H9 (cell line): ENCODE measurements at regions not wholly inside any gene's neighbourhood (a gene's known extent, or its start where the extent isn't known, plus 50 kb on each side); places are given as distances from the start of the nearest gene placed in this dataset.

ENCODE experiments used
- DNase-seq: peaks from one replicate; pipeline ENCODE4 v3.0.0-alpha.2; 2017
- H2AFZ ChIP-seq: one replicate; pipeline ENCODE4 v1.6.1; 2013; ENCODE audit warnings: mild to moderate bottlenecking, low read length, control low read depth, moderate library complexity
- H2AK5ac ChIP-seq: 2 replicates; pipeline ENCODE4 v1.6.1; 2013; ENCODE audit warnings: low read length, control low read depth, mixed read lengths; ENCODE audit not compliant: insufficient read length
- H2BK120ac ChIP-seq: one replicate; pipeline ENCODE4 v1.6.1; 2013; ENCODE audit warnings: low read depth, mild to moderate bottlenecking, low read length, control low read depth, inconsistent platforms; ENCODE audit not compliant: poor library complexity, severe bottlenecking
- H2BK12ac ChIP-seq: 2 replicates; pipeline ENCODE4 v1.6.1; 2013; ENCODE audit warnings: low read length, control low read depth, mixed read lengths, low read depth; ENCODE audit not compliant: insufficient read length
- H2BK15ac ChIP-seq: 2 replicates; pipeline ENCODE4 v1.6.1; 2013; ENCODE audit warnings: low read depth, low read length, control low read depth
- H2BK20ac ChIP-seq: one replicate; pipeline ENCODE4 v1.6.1; 2013; ENCODE audit warnings: low read depth, mild to moderate bottlenecking, low read length, control low read depth, inconsistent platforms; ENCODE audit not compliant: poor library complexity, severe bottlenecking
- H2BK5ac ChIP-seq: 2 replicates; pipeline ENCODE4 v1.6.1; 2013; ENCODE audit warnings: low read length, control low read depth, mixed read lengths; ENCODE audit not compliant: insufficient read length
- H3K14ac ChIP-seq: 2 replicates; pipeline ENCODE4 v1.6.1; 2013; ENCODE audit warnings: low read length, control low read depth; ENCODE audit not compliant: insufficient read depth
- H3K18ac ChIP-seq: 2 replicates; pipeline ENCODE4 v1.6.1; 2013; ENCODE audit warnings: low read depth, mild to moderate bottlenecking, mixed read lengths, low read length, control low read depth; ENCODE audit not compliant: insufficient read length
- H3K23ac ChIP-seq: 2 replicates; pipeline ENCODE4 v1.6.1; 2013; ENCODE audit warnings: low read length, control low read depth, mixed read lengths, low read depth; ENCODE audit not compliant: insufficient read length
- H3K23me2 ChIP-seq: 2 replicates; pipeline ENCODE4 v1.6.1; 2013; ENCODE audit warnings: low read depth, mild to moderate bottlenecking, mixed read lengths, low read length, control low read depth; ENCODE audit not compliant: insufficient read length, poor library complexity, severe bottlenecking
- H3K27ac ChIP-seq: 2 replicates; pipeline ENCODE4 v1.5.1; 2013; ENCODE audit warnings: low read length, control low read depth, mixed read lengths, low read depth; ENCODE audit not compliant: insufficient read length
- H3K27me3 ChIP-seq: 2 replicates; pipeline ENCODE4 v1.6.1; 2013; ENCODE audit warnings: low read length, control low read depth, inconsistent platforms; ENCODE audit not compliant: insufficient read depth
- H3K4ac ChIP-seq: 2 replicates; pipeline ENCODE4 v1.6.1; 2013; ENCODE audit warnings: low read depth, mild to moderate bottlenecking, control low read depth, inconsistent platforms, low read length, moderate library complexity
- H3K4me1 ChIP-seq: 2 replicates; pipeline ENCODE4 v1.6.1; 2013; ENCODE audit warnings: low read length, control low read depth, inconsistent platforms; ENCODE audit not compliant: insufficient read depth
- H3K4me2 ChIP-seq: 2 replicates; pipeline ENCODE4 v1.6.1; 2013; ENCODE audit warnings: low read length, control low read depth, mixed read lengths; ENCODE audit not compliant: insufficient read length, insufficient read depth
- H3K56ac ChIP-seq: 2 replicates; pipeline ENCODE4 v1.6.1; 2013; ENCODE audit warnings: low read depth, mild to moderate bottlenecking, mixed read lengths, low read length, control low read depth; ENCODE audit not compliant: insufficient read length
- H3K79me1 ChIP-seq: 2 replicates; pipeline ENCODE4 v1.6.1; 2013; ENCODE audit warnings: low read depth, mild to moderate bottlenecking, moderate library complexity, low read length, control low read depth, inconsistent platforms; ENCODE audit not compliant: insufficient read depth, poor library complexity, severe bottlenecking
- H3K79me2 ChIP-seq: 2 replicates; pipeline ENCODE4 v1.6.1; 2013; ENCODE audit warnings: low read length, control low read depth, inconsistent platforms; ENCODE audit not compliant: insufficient read depth
- H3K9ac ChIP-seq: 2 replicates; pipeline ENCODE4 v1.6.1; 2013; ENCODE audit warnings: low read length, control low read depth, mixed read lengths; ENCODE audit not compliant: insufficient read length; ENCODE audit errors: extremely low read depth
- H3K9me3 ChIP-seq: one replicate; pipeline ENCODE4 v1.6.1; 2013; ENCODE audit warnings: low read depth, low read length, inconsistent platforms; ENCODE audit not compliant: control insufficient read depth
- H3T11ph ChIP-seq: one replicate; pipeline ENCODE4 v1.6.1; 2013; ENCODE audit warnings: mild to moderate bottlenecking, low read length, control low read depth, inconsistent platforms
- H4K20me1 ChIP-seq: one replicate; pipeline ENCODE4 v1.6.1; 2013; ENCODE audit not compliant: control insufficient read depth, insufficient read length, insufficient read depth
- H4K5ac ChIP-seq: 2 replicates; pipeline ENCODE4 v1.6.1; 2013; ENCODE audit warnings: low read depth, mild to moderate bottlenecking, mixed read lengths, low read length, control low read depth; ENCODE audit not compliant: insufficient read length
- H4K8ac ChIP-seq: replicated peaks from 2 replicates; pipeline ENCODE4 v1.6.1; 2013; ENCODE audit warnings: low read length, control low read depth, mixed read lengths, low read depth; ENCODE audit not compliant: insufficient read length
- H4K91ac ChIP-seq: 2 replicates; pipeline ENCODE4 v1.6.1; 2013; ENCODE audit warnings: low read depth, mild to moderate bottlenecking, moderate library complexity, mixed read lengths, low read length, control low read depth; ENCODE audit not compliant: insufficient read length
- H3K27ac Mint-ChIP-seq, 3 experiments: 2 replicates in 2 of 3; 3 replicates in 1 of 3; pipeline ENCODE4 v1.8.0; 2020 to 2021; ENCODE audit warnings: mixed read lengths in 3 of 3, mild to moderate bottlenecking in 1 of 3, moderate library complexity in 1 of 3
- H3K27me3 Mint-ChIP-seq: 2 replicates; pipeline ENCODE4 v1.8.0; 2021; ENCODE audit warnings: low read depth, mild to moderate bottlenecking, moderate library complexity, mixed read lengths
- H3K36me3 Mint-ChIP-seq, 3 experiments: 2 replicates in 2 of 3; 3 replicates in 1 of 3; pipeline ENCODE4 v1.8.0; 2020 to 2021; ENCODE audit warnings: low read depth in 3 of 3, mixed read lengths in 3 of 3; ENCODE audit not compliant: insufficient read depth in 1 of 3
- H3K4me1 Mint-ChIP-seq, 2 experiments: 2 replicates each; pipeline ENCODE4 v1.8.0; 2020; ENCODE audit warnings: mixed read lengths in 2 of 2
- H3K4me3 Mint-ChIP-seq, 2 experiments: 2 replicates in 1 of 2; 3 replicates in 1 of 2; pipeline ENCODE4 v1.8.0; 2020 to 2021; ENCODE audit warnings: mild to moderate bottlenecking in 2 of 2, mixed read lengths in 2 of 2, moderate library complexity in 1 of 2
- H3K9me3 Mint-ChIP-seq, 2 experiments: 2 replicates in 1 of 2; 3 replicates in 1 of 2; pipeline ENCODE4 v1.8.0; 2020; ENCODE audit warnings: mild to moderate bottlenecking in 2 of 2, mixed read lengths in 2 of 2, moderate library complexity in 1 of 2
- WGBS: extraction: QIAGEN DNeasy Blood & Tissue Kit; methylation state at CpG from one replicate; pipeline ENCODE4 v1.1.7; 2013; ENCODE audit warnings: missing lambda C conversion rate, low lambda C conversion rate, mixed read lengths; ENCODE audit not compliant: insufficient read length; ENCODE audit errors: extremely low coverage; 5-methylcytosine and 5-hydroxymethylcytosine counted together
- TF ChIP-seq, protein P1 (sequence below): fragments of 200-600 bp; sonication (generic); conservative IDR thresholded peaks from 3 replicates; pipeline ENCODE4 v1.8.0; 2021; ENCODE audit warnings: antibody characterized with exemption, mild to moderate bottlenecking

DNA sequence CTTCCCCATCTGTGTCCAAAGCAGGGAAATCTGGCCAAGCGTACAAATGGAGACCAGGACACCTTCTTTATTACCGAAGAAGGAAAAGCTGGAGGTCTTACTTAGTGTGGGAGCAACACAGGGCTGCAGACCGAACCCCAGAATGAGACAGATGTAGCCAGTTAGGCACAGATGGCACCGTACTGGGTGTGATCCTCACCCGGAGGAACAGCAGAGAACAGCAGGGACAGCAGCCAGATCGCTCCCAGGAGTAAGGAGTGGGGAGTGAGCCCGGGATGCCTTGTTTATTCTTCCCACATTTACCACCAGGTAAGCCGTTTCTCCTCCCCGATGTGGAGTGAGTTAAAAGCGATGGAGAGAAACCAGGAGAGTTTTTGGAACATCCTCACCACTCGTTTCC lies 150.7 kb upstream of the SPRED2 start:
- no peak overlapping the region for H3K14ac ChIP-seq
- no peak overlapping the region for H3K9ac ChIP-seq
- H3K18ac ChIP-seq: no peak overlapping the region
- peaks cover 4% of the 10 kb centered on the region; the same call in 1 of the 2 replicates for H3K4me1 ChIP-seq
- no peaks in the 10 kb centered on the region for H3K79me2 ChIP-seq
- peaks cover 10 to 17% of the 10 kb centered on the region in 2 experiments for H3K4me1 Mint-ChIP-seq
- no peak overlapping the region for H2BK15ac ChIP-seq
- H3K36me3 Mint-ChIP-seq: peaks cover 0 to 5% (median 3%) of the 10 kb centered on the region in 3 experiments; a peak in 3 of 7 replicates
- no peak overlapping the region for H4K8ac ChIP-seq
- H3K79me1 ChIP-seq: no peaks in the 10 kb centered on the region
- H3K27me3 ChIP-seq: no peaks in the 10 kb centered on the region
- no peak overlapping the region for H2BK120ac ChIP-seq
- no peak overlapping the region for H2BK20ac ChIP-seq
- TF ChIP-seq, protein P1, sequence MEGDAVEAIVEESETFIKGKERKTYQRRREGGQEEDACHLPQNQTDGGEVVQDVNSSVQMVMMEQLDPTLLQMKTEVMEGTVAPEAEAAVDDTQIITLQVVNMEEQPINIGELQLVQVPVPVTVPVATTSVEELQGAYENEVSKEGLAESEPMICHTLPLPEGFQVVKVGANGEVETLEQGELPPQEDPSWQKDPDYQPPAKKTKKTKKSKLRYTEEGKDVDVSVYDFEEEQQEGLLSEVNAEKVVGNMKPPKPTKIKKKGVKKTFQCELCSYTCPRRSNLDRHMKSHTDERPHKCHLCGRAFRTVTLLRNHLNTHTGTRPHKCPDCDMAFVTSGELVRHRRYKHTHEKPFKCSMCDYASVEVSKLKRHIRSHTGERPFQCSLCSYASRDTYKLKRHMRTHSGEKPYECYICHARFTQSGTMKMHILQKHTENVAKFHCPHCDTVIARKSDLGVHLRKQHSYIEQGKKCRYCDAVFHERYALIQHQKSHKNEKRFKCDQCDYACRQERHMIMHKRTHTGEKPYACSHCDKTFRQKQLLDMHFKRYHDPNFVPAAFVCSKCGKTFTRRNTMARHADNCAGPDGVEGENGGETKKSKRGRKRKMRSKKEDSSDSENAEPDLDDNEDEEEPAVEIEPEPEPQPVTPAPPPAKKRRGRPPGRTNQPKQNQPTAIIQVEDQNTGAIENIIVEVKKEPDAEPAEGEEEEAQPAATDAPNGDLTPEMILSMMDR: no peak
- no peak overlapping the region for H2AFZ ChIP-seq
- no peak overlapping the region for H3K56ac ChIP-seq
- no peak overlapping the region for H3K27ac ChIP-seq
- no peak overlapping the region for H4K5ac ChIP-seq
- H3K4me3 Mint-ChIP-seq: no peak overlapping the region
- no peak overlapping the region for H2AK5ac ChIP-seq
- H2BK12ac ChIP-seq: no peak overlapping the region
- H3K23ac ChIP-seq: no peak overlapping the region
- no peak overlapping the region for H4K91ac ChIP-seq
- no peak overlapping the region for H3T11ph ChIP-seq
- WGBS: no CpG with 5 or more reads among the region's 11 CpGs
- H3K4me2 ChIP-seq: no peak overlapping the region
- no peaks in the 10 kb centered on the region for H3K9me3 ChIP-seq
- H3K27ac Mint-ChIP-seq: no peak overlapping the region
- peaks cover 3 to 6% of the 10 kb centered on the region in 2 experiments; a peak in 3 of 5 replicates for H3K9me3 Mint-ChIP-seq
- H3K23me2 ChIP-seq: no peaks in the 10 kb centered on the region
- H4K20me1 ChIP-seq: no peaks in the 10 kb centered on the region
- H2BK5ac ChIP-seq: no peak overlapping the region
- DNase-seq: no peak
- no peak overlapping the region for H3K4ac ChIP-seq
- H3K27me3 Mint-ChIP-seq: peaks cover 6% of the 10 kb centered on the region
